HEK293T (cell line): ENCODE measurements at regions not wholly inside any gene's neighbourhood (a gene's known extent, or its start where the extent isn't known, plus 50 kb on each side); places are given as distances from the start of the nearest gene placed in this dataset.
"Not testable (repeated sequence)": the region's sequence is repeated elsewhere in the genome, so short reads cannot be mapped to it uniquely, and the experiment has no call there.

Source experiments
- CTCF ChIA-PET: fragments of 350-600 bp; formaldehyde crosslinking; extraction: SDS; loops from one replicate; lab custom pipeline; 2021; ENCODE audit warnings: antibody characterized with exemption, inconsistent platforms; lab: Yijun Ruan, JAX
- POLR2A ChIA-PET: fragments of 350-600 bp; formaldehyde crosslinking; extraction: SDS; loops from one replicate; lab custom pipeline; 2020; ENCODE audit warnings: antibody characterized with exemption, inconsistent platforms; lab: Yijun Ruan, JAX
- DNase-seq: peaks from one replicate; pipeline ENCODE4 v3.0.0; 2012; ENCODE audit warnings: mixed read lengths; ENCODE audit errors: extremely low spot score
- ARNT ChIP-seq: fragments of 450-650 bp; IDR thresholded peaks from 2 replicates; pipeline ENCODE4 v1.6.1; 2017; ENCODE audit warnings: mild to moderate bottlenecking
- BHLHE40 ChIP-seq: fragments of 450-650 bp; IDR thresholded peaks from 2 replicates; pipeline ENCODE4 v1.6.1; 2016; ENCODE audit warnings: mild to moderate bottlenecking, moderate library complexity, borderline replicate concordance
- CTBP1 ChIP-seq: fragments of 450-650 bp; IDR thresholded peaks from 2 replicates; pipeline ENCODE4 v1.6.1; 2016; ENCODE audit warnings: borderline replicate concordance
- ELF4 ChIP-seq: fragments of 450-650 bp; IDR thresholded peaks from 2 replicates; pipeline ENCODE4 v1.6.1; 2017; ENCODE audit warnings: antibody characterized with exemption
- FOXA1 ChIP-seq: fragments of 450-650 bp; IDR thresholded peaks from 2 replicates; pipeline ENCODE4 v1.6.1; 2016; ENCODE audit warnings: mild to moderate bottlenecking
- FOXK2 ChIP-seq: fragments of 450-650 bp; IDR thresholded peaks from 2 replicates; pipeline ENCODE4 v1.6.1; 2016; ENCODE audit warnings: mild to moderate bottlenecking
- FOXM1 ChIP-seq: fragments of 450-650 bp; IDR thresholded peaks from 2 replicates; pipeline ENCODE4 v1.6.1; 2017; ENCODE audit warnings: mild to moderate bottlenecking, borderline replicate concordance
- HDGF ChIP-seq: fragments of 450-650 bp; IDR thresholded peaks from 2 replicates; pipeline ENCODE4 v1.6.1; 2017; ENCODE audit warnings: antibody characterized with exemption, borderline replicate concordance
- L3MBTL2 ChIP-seq: fragments of 450-650 bp; conservative IDR thresholded peaks from 2 replicates; pipeline ENCODE4 v1.6.1; 2016; ENCODE audit warnings: mild to moderate bottlenecking
- LEF1 ChIP-seq: fragments of 450-650 bp; IDR thresholded peaks from 2 replicates; pipeline ENCODE4 v1.6.1; 2017; ENCODE audit warnings: mild to moderate bottlenecking, borderline replicate concordance
- NFRKB ChIP-seq: fragments of 450-650 bp; IDR thresholded peaks from 2 replicates; pipeline ENCODE4 v1.6.1; 2016; ENCODE audit warnings: mild to moderate bottlenecking, moderate library complexity
- PKNOX1 ChIP-seq: fragments of 450-650 bp; IDR thresholded peaks from 2 replicates; pipeline ENCODE4 v1.6.1; 2016
- SP1 ChIP-seq: fragments of 450-650 bp; IDR thresholded peaks from 2 replicates; pipeline ENCODE4 v1.6.1; 2017
- SUZ12 ChIP-seq: fragments of 450-650 bp; IDR thresholded peaks from 2 replicates; pipeline ENCODE4 v1.6.1; 2016; ENCODE audit warnings: mild to moderate bottlenecking
- TARDBP ChIP-seq: fragments of 450-650 bp; IDR thresholded peaks from 2 replicates; pipeline ENCODE4 v1.6.1; 2016
- ZNF384 ChIP-seq: fragments of 450-650 bp; IDR thresholded peaks from 2 replicates; pipeline ENCODE4 v1.6.1; 2016

GRCh38 chr22:22374579-22374978 lies 130.0 kb downstream of the VPREB1 start:
- no peak for TF ChIP-seq BHLHE40
- TF ChIP-seq HDGF: no peak
- TF ChIP-seq FOXM1: no peak
- TF ChIP-seq ZNF384: no peak
- no peak for TF ChIP-seq SUZ12
- no peak for TF ChIP-seq CTBP1
- no peak for TF ChIP-seq L3MBTL2
- TF ChIP-seq LEF1: no peak
- no peak for TF ChIP-seq SP1
- no peak for TF ChIP-seq FOXA1
- TF ChIP-seq TARDBP: no peak
- no peak for TF ChIP-seq FOXK2
- TF ChIP-seq ELF4: no peak
- TF ChIP-seq NFRKB: no peak
- no peak for DNase-seq
- CTCF ChIA-PET: interaction anchor here (0.5 to 1.8 kb wide), 2 partner anchors 32 to 209 kb away, joined by 4 to 5 read pairs; no protein-coding TSS in a partner anchor
- POLR2A ChIA-PET: no interaction called here

GRCh38 chr22:22375576-22376351 lies 131.2 kb downstream of the VPREB1 start:
- ChIA-PET CTCF (interaction anchor here (1.8 kb wide), 1 partner anchor 33 kb away, joined by 4 read pairs; no protein-coding TSS in a partner anchor), POLR2A (no interaction called here)
- TF ChIP-seq NFRKB (no peak), LEF1 (no peak), FOXM1 (no peak)
- DNase-seq: no peak

GRCh38 chr22:22376352-22376706 lies 131.7 kb downstream of the VPREB1 start:
- CTCF ChIA-PET: no interaction called here
- TF ChIP-seq SP1: no peak
- TF ChIP-seq ELF4: no peak
- TF ChIP-seq FOXK2: no peak
- TF ChIP-seq FOXM1: no peak
- no peak for TF ChIP-seq L3MBTL2
- no peak for TF ChIP-seq FOXA1
- POLR2A ChIA-PET: no interaction called here
- DNase-seq: no peak

GRCh38 chr22:22376884-22377283 lies 131.7 kb downstream of the ZNF280B start:
- DNase-seq, POLR2A ChIA-PET, CTCF ChIA-PET: not testable (repeated sequence)

- ChIA-PET POLR2A (no interaction called here), CTCF (interaction anchor here (0.6 to 3.6 kb wide), 2 partner anchors 45 to 739 kb away, joined by 3 to 14 read pairs; no protein-coding TSS in a partner anchor)
- no peak for DNase-seq
- TF ChIP-seq TARDBP: no peak
- no peak for TF ChIP-seq ELF4
- no peak for TF ChIP-seq FOXA1
- TF ChIP-seq SUZ12: no peak
- no peak for TF ChIP-seq ARNT
- TF ChIP-seq LEF1: no peak
- no peak for TF ChIP-seq ZNF384
- TF ChIP-seq SP1: no peak
- TF ChIP-seq FOXK2: no peak
- TF ChIP-seq L3MBTL2: no peak
- TF ChIP-seq FOXM1: no peak
- no peak for TF ChIP-seq NFRKB
Measured at GRCh38 chr22:22377335-22377734, 131.2 kb downstream of the ZNF280B start.

GRCh38 chr22:22378446-22379415 lies 129.8 kb downstream of the ZNF280B start:
- POLR2A ChIA-PET: no interaction called here
- TF ChIP-seq ZNF384: no peak
- TF ChIP-seq LEF1: no peak
- TF ChIP-seq FOXM1: no peak
- no peak for TF ChIP-seq CTBP1
- no peak for TF ChIP-seq PKNOX1
- TF ChIP-seq NFRKB: no peak
- TF ChIP-seq L3MBTL2: no peak
- TF ChIP-seq ARNT: no peak
- no peak for TF ChIP-seq BHLHE40
- TF ChIP-seq TARDBP: no peak
- no peak for TF ChIP-seq SUZ12
- no peak for TF ChIP-seq FOXA1
- no peak for TF ChIP-seq ELF4
- TF ChIP-seq SP1: no peak
- TF ChIP-seq FOXK2: no peak
- no peak for TF ChIP-seq HDGF
- no peak for DNase-seq
- CTCF ChIA-PET: interaction anchor here (1.2 to 3.6 kb wide), 2 partner anchors 30 to 44 kb away, joined by 3 to 14 read pairs; no protein-coding TSS in a partner anchor
